ENCODE measurements at regions not wholly inside any gene's neighbourhood (a gene's known extent, or its start where the extent isn't known, plus 50 kb on each side); places are given as distances from the start of the nearest gene placed in this dataset.
"Not testable (repeated sequence)": the region's sequence is repeated elsewhere in the genome, so short reads cannot be mapped to it uniquely, and the experiment has no call there.

GRCh38 chr10:33039181-33039580, 81.2 kb upstream of the ITGB1 start:
- DNase-seq (ENCODE audit: low read depth in 2 of 2) = no peak

GRCh38 chr10:33038672-33039071, 80.6 kb upstream of the ITGB1 start:
- no peak for DNase-seq (ENCODE audit: low read depth in 2 of 2)

- DNase-seq (ENCODE audit: low read depth in 2 of 2) = no peak
Observed at GRCh38 chr10:33037726-33038125, 79.7 kb upstream of the ITGB1 start.

GRCh38 chr10:33036670-33037069, 78.6 kb upstream of the ITGB1 start:
- no peak for DNase-seq (ENCODE audit: low read depth in 2 of 2)

- DNase-seq (ENCODE audit: low read depth in 2 of 2) = no peak
Observed at GRCh38 chr10:33035411-33035810, 77.4 kb upstream of the ITGB1 start.

GRCh38 chr10:33034931-33035330, 76.9 kb upstream of the ITGB1 start:
- DNase-seq (ENCODE audit: low read depth in 2 of 2) = no peak

- peak; percentile 81 to 94 for DNase-seq (ENCODE audit: low read depth in 2 of 2)
Observed at GRCh38 chr10:33032654-33033151, 74.7 kb upstream of the ITGB1 start.

GRCh38 chr10:33031815-33032653, 74.0 kb upstream of the ITGB1 start:
- no peak for DNase-seq (ENCODE audit: low read depth in 2 of 2)

- DNase-seq (ENCODE audit: low read depth in 2 of 2) = no peak
Observed at GRCh38 chr10:33031171-33031570, 73.1 kb upstream of the ITGB1 start.

- not testable (repeated sequence) for DNase-seq (ENCODE audit: low read depth in 2 of 2)
Observed at GRCh38 chr10:33028515-33028914, 70.5 kb upstream of the ITGB1 start.

- DNase-seq (ENCODE audit: low read depth in 2 of 2) = no peak
Observed at GRCh38 chr10:33027088-33027487, 69.1 kb upstream of the ITGB1 start.

- no peak for DNase-seq (ENCODE audit: low read depth in 2 of 2)
Observed at GRCh38 chr10:33026422-33026821, 68.4 kb upstream of the ITGB1 start.

- DNase-seq (ENCODE audit: low read depth in 2 of 2) = no peak
Observed at GRCh38 chr10:33025910-33026309, 67.9 kb upstream of the ITGB1 start.

- DNase-seq (ENCODE audit: low read depth in 2 of 2) = no peak
Observed at GRCh38 chr10:33025039-33025438, 67.0 kb upstream of the ITGB1 start.

GRCh38 chr10:33022691-33023090, 64.7 kb upstream of the ITGB1 start:
- no peak for DNase-seq (ENCODE audit: low read depth in 2 of 2)

- no peak for DNase-seq (ENCODE audit: low read depth in 2 of 2)
Observed at GRCh38 chr10:33022090-33022489, 64.1 kb upstream of the ITGB1 start.

GRCh38 chr10:33016988-33017387, 59.0 kb upstream of the ITGB1 start:
- no peak for DNase-seq (ENCODE audit: low read depth in 2 of 2)

- no peak for DNase-seq (ENCODE audit: low read depth in 2 of 2)
Observed at GRCh38 chr10:33015761-33016547, 57.9 kb upstream of the ITGB1 start.

- not testable (repeated sequence) for DNase-seq (ENCODE audit: low read depth in 2 of 2)
Observed at GRCh38 chr10:33013331-33013730, 55.3 kb upstream of the ITGB1 start.

GRCh38 chr10:33012306-33012705, 54.3 kb upstream of the ITGB1 start:
- no peak for DNase-seq (ENCODE audit: low read depth in 2 of 2)

GRCh38 chr10:33010132-33011037, 52.4 kb upstream of the ITGB1 start:
- peak in 1 of 2 donors; percentile 44 for DNase-seq (ENCODE audit: low read depth in 2 of 2)
